Endodermal cell (in vitro differentiated cells): ENCODE measurements at regions not wholly inside any gene's neighbourhood (a gene's known extent, or its start where the extent isn't known, plus 50 kb on each side); places are given as distances from the start of the nearest gene placed in this dataset.
"Not testable (repeated sequence)": the region's sequence is repeated elsewhere in the genome, so short reads cannot be mapped to it uniquely, and the experiment has no call there.

ENCODE experiments used
- DNase-seq: peaks from one replicate; pipeline ENCODE4 v3.0.0-alpha.2; 2017
- H3K27ac ChIP-seq: 2 replicates; pipeline ENCODE4 v1.5.1; 2013; ENCODE audit warnings: mild to moderate bottlenecking, low read depth, low read length, moderate library complexity
- H3K27me3 ChIP-seq: 2 replicates; pipeline ENCODE4 v1.6.1; 2013; ENCODE audit warnings: mild to moderate bottlenecking, low read length, moderate library complexity; ENCODE audit not compliant: insufficient read depth, control insufficient read depth, poor library complexity, severe bottlenecking
- H3K36me3 ChIP-seq: 2 replicates; pipeline ENCODE4 v1.7.0; 2013; ENCODE audit warnings: mild to moderate bottlenecking, low read length, moderate library complexity; ENCODE audit not compliant: control insufficient read depth, insufficient read depth
- H3K4me1 ChIP-seq: one replicate; pipeline ENCODE4 v1.7.0; 2013; ENCODE audit warnings: low read length; ENCODE audit not compliant: control insufficient read depth, insufficient read depth
- H3K4me3 ChIP-seq: 2 replicates; pipeline ENCODE4 v1.5.1; 2013; ENCODE audit warnings: mild to moderate bottlenecking, low read length, moderate library complexity
- H3K9ac ChIP-seq: 2 replicates; pipeline ENCODE4 v1.6.1; 2013; ENCODE audit warnings: mild to moderate bottlenecking, low read length, moderate library complexity; ENCODE audit not compliant: poor library complexity, severe bottlenecking; ENCODE audit errors: extremely low read depth
- H3K9me3 ChIP-seq: 2 replicates; pipeline ENCODE4 v1.6.1; 2013; ENCODE audit warnings: mild to moderate bottlenecking, low read length, moderate library complexity; ENCODE audit not compliant: control insufficient read depth
- H3K27ac Mint-ChIP-seq: 2 replicates; pipeline ENCODE4 v1.8.0; 2020; ENCODE audit warnings: mixed read lengths
- H3K27me3 Mint-ChIP-seq: 2 replicates; pipeline ENCODE4 v1.8.0; 2021; ENCODE audit warnings: mild to moderate bottlenecking, mixed read lengths; ENCODE audit not compliant: insufficient read depth
- H3K36me3 Mint-ChIP-seq: 2 replicates; pipeline ENCODE4 v1.8.0; 2020; ENCODE audit warnings: low read depth, mixed read lengths
- H3K4me1 Mint-ChIP-seq: 2 replicates; pipeline ENCODE4 v1.8.0; 2020; ENCODE audit warnings: mixed read lengths
- H3K4me3 Mint-ChIP-seq: 2 replicates; pipeline ENCODE4 v1.8.0; 2020; ENCODE audit warnings: mild to moderate bottlenecking, moderate library complexity, mixed read lengths
- H3K9me3 Mint-ChIP-seq: 2 replicates; pipeline ENCODE4 v1.8.0; 2020; ENCODE audit warnings: mild to moderate bottlenecking, mixed read lengths
- CTCF ChIP-seq: fragments of 200-600 bp; sonication (generic); conservative IDR thresholded peaks from 2 replicates; pipeline ENCODE4 v1.5.0; 2021; ENCODE audit warnings: antibody characterized with exemption, mild to moderate bottlenecking
- WGBS, 2 experiments: methylation state at CpG; one replicate each; pipeline versions ENCODE4 v1.1.5 to v1.1.7; 2013; ENCODE audit warnings: missing lambda C conversion rate in 2 of 2, mixed read lengths in 1 of 2; ENCODE audit not compliant: insufficient coverage in 1 of 2, insufficient read length in 1 of 2; 5-methylcytosine and 5-hydroxymethylcytosine counted together

- Histone ChIP-seq H3K4me3 (no peak overlapping the region), H3K27ac (peak overlapping the region; percentile 77), H3K27me3 (no peaks in the 10 kb centered on the region), H3K9ac (no peak overlapping the region), H3K4me1 (no peaks in the 10 kb centered on the region), H3K9me3 (peaks cover 4% of the 10 kb centered on the region), H3K36me3 (no peaks in the 10 kb centered on the region)
- no peaks in the 10 kb centered on the region for H3K36me3 Mint-ChIP-seq
- DNase-seq = no peak
- no peaks in the 10 kb centered on the region for H3K27me3 Mint-ChIP-seq
- TF ChIP-seq CTCF = no peak
- H3K4me1 Mint-ChIP-seq = peaks cover 5% of the 10 kb centered on the region
- peaks cover 14% of the 10 kb centered on the region for H3K9me3 Mint-ChIP-seq
- no peak overlapping the region for H3K27ac Mint-ChIP-seq
- H3K4me3 Mint-ChIP-seq = no peak overlapping the region
These were observed 235.6 kb downstream of the PARM1 start for GRCh38 chr4:75168548-75168947.

GRCh38 chr4:75165100-75165499, 232.2 kb downstream of the PARM1 start:
- not testable (repeated sequence) for H3K4me1 ChIP-seq, H3K36me3 ChIP-seq, H3K27me3 Mint-ChIP-seq, H3K27ac ChIP-seq, H3K4me3 ChIP-seq, DNase-seq, H3K4me1 Mint-ChIP-seq, H3K27me3 ChIP-seq, H3K9me3 ChIP-seq, H3K9ac ChIP-seq, H3K36me3 Mint-ChIP-seq, H3K27ac Mint-ChIP-seq, H3K4me3 Mint-ChIP-seq
- whole genome bisulfite sequencing, 2 experiments = 70% methylated on average over 2 of the region's 2 CpGs
- peaks cover 14% of the 10 kb centered on the region for H3K9me3 Mint-ChIP-seq

- DNase-seq = no peak
- Mint-ChIP-seq H3K27me3 (no peaks in the 10 kb centered on the region), H3K4me3 (no peak overlapping the region), H3K4me1 (no peaks in the 10 kb centered on the region), H3K9me3 (peaks cover 15% of the 10 kb centered on the region), H3K27ac (no peak overlapping the region), H3K36me3 (peaks cover 4% of the 10 kb centered on the region)
- no peak overlapping the region for H3K4me3 ChIP-seq
- H3K36me3 ChIP-seq = no peaks in the 10 kb centered on the region
- no peak overlapping the region for H3K27ac ChIP-seq
- no peak overlapping the region for H3K9ac ChIP-seq
- no peak for TF ChIP-seq CTCF
- WGBS, 2 experiments = 98% methylated on average over 3 of the region's 3 CpGs; no CpG with 5 or more reads in 1 of the 2 experiments
- H3K27me3 ChIP-seq = no peaks in the 10 kb centered on the region
- peaks cover 15% of the 10 kb centered on the region for H3K9me3 ChIP-seq
- no peaks in the 10 kb centered on the region for H3K4me1 ChIP-seq
These were observed 225.5 kb downstream of the PARM1 start for GRCh38 chr4:75158451-75158850.

GRCh38 chr4:75154994-75155393, 222.1 kb downstream of the PARM1 start:
- TF ChIP-seq CTCF = no peak
- H3K9me3 ChIP-seq = peaks cover 15% of the 10 kb centered on the region
- H3K36me3 ChIP-seq = no peaks in the 10 kb centered on the region
- H3K9me3 Mint-ChIP-seq = peaks cover 15% of the 10 kb centered on the region
- no peaks in the 10 kb centered on the region for H3K27me3 Mint-ChIP-seq
- no peaks in the 10 kb centered on the region for H3K27me3 ChIP-seq
- no peaks in the 10 kb centered on the region for H3K4me1 Mint-ChIP-seq
- H3K27ac ChIP-seq = no peak overlapping the region
- no peak for DNase-seq
- peaks cover 4% of the 10 kb centered on the region for H3K36me3 Mint-ChIP-seq
- H3K4me3 ChIP-seq = no peak overlapping the region
- no peaks in the 10 kb centered on the region for H3K4me1 ChIP-seq
- H3K27ac Mint-ChIP-seq = no peak overlapping the region
- no peak overlapping the region for H3K9ac ChIP-seq
- no peak overlapping the region for H3K4me3 Mint-ChIP-seq
